Choroid plexus epithelial cell (primary cell): ENCODE measurements at regions not wholly inside any gene's neighbourhood (a gene's known extent, or its start where the extent isn't known, plus 50 kb on each side); places are given as distances from the start of the nearest gene placed in this dataset.

Experiments
- DNase-seq: peaks from one replicate; pipeline ENCODE4 v3.0.0-alpha.2; 2010; ENCODE audit warnings: low read depth
- H3K4me3 ChIP-seq: 2 replicates; pipeline ENCODE4 v1.5.1; 2011; ENCODE audit warnings: low read depth, mild to moderate bottlenecking, control low read depth, low read length, moderate library complexity
- TF ChIP-seq, protein P1 (sequence below): conservative IDR thresholded peaks from 2 replicates; pipeline ENCODE4 v1.5.1; 2011; ENCODE audit warnings: low read depth, mild to moderate bottlenecking, control low read depth, inconsistent platforms, low read length, moderate library complexity

DNA sequence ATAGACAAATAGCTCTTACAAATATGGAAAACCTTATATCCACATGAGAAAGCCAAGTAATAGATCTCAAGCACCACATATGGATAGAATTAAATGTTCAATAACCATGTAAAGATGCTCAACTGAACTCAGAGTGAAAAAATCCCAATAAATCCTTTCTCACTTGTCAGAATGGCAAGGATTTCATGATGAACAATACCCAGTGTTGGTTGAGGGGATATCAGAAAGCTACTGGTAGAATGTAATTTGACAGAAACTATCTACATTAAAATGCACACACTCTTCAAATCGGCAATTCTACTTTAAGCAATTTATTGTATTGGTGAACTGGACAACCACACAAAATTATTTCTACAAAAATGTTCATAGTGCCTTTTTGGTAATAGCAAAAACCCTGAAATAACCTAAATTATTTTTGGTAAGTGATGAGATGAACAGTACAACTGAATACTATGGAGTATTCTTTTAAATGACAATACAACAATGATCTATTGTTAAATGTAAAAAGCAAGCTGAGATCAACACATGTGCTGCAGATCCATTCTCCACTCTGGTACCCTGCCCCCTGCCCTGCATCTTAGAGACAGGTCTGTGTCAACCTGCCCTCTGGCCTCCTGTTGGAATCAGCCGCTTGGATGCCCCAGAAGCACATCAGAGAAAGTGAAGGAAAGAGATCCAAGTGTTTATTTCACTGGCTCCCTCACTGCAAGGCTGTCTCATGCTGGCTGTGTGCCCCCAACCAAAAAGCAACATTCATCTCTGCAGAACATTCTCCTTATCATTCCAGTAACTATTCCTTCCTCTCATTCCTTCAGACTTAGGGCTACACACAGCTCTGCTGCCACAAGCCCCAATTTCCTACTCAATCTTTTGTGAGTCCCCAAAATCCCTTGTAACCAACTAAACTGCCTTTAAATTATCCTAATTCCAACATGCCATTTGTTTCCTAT lies 442.5 kb downstream of the LRATD1 start:
- TF ChIP-seq, protein P1, sequence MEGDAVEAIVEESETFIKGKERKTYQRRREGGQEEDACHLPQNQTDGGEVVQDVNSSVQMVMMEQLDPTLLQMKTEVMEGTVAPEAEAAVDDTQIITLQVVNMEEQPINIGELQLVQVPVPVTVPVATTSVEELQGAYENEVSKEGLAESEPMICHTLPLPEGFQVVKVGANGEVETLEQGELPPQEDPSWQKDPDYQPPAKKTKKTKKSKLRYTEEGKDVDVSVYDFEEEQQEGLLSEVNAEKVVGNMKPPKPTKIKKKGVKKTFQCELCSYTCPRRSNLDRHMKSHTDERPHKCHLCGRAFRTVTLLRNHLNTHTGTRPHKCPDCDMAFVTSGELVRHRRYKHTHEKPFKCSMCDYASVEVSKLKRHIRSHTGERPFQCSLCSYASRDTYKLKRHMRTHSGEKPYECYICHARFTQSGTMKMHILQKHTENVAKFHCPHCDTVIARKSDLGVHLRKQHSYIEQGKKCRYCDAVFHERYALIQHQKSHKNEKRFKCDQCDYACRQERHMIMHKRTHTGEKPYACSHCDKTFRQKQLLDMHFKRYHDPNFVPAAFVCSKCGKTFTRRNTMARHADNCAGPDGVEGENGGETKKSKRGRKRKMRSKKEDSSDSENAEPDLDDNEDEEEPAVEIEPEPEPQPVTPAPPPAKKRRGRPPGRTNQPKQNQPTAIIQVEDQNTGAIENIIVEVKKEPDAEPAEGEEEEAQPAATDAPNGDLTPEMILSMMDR = no peak
- no peak overlapping the region for H3K4me3 ChIP-seq
- no peak for DNase-seq

GRCh38 chr2:15076668-15077067 lies 444.2 kb downstream of the LRATD1 start:
- TF ChIP-seq, protein P1 = no peak
- DNase-seq = no peak
- no peak overlapping the region for H3K4me3 ChIP-seq

DNA sequence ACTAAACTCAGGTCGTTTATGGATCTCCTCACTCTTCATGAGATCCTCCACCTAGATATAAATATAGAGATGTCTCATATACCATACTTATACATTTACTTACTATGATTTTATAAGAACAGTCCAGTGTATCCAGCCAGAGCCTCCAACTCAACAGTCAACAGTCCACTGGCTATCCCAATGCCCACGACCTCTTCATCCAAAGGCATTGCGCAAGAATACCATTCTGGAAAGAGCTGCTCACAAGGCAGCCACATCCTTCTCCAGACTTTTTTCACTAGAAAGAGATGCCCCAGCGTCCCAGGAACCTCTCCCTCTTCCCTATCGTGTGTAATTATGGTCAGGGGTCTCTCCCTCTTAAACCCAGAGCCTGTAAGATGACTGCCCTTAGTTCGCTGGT lies 448.8 kb downstream of the LRATD1 start:
- TF ChIP-seq, protein P1 = no peak
- no peak overlapping the region for H3K4me3 ChIP-seq
- no peak for DNase-seq

DNA sequence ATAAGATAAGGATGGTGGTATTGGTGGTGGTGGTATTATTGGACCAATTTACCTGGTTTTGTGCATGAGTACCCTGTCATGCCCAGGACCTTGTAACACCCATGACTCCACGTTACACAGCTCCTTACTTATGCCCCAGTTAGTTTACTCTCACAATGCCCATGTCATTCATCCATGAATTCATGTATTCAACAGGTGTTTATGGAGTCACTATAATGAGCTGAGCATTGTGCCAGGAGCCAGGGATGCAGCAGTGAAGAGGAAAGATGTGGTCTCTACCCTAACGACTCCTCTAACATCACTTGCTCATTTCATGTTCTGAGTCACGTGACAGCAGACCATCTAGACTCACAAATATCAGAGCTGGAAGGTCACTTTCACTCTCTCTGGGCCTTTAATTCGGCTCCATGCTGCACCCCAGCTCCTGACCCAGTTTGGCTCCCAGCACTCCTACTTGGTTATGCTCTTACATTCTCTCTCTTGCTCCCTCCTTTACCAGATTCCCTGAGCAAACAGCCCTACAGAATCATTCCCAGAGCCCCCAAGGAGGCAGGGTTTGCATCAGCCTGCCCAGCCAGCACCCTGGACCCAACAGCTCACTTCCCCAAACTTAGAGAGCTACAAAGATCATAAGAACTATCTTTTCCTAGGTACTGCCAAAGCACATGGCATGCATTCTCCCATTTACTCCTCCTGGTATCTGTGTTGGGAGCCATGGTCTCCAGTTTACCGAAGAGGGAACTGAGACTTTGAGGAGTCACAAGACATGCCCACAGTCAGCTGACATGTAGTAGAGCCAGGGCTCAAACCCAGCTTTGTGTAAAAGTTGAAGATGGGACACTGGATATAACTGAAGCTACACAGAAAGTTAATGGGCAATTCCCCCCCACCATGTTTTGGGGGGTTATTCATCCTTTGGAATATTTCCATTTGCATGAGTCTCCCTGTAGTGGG lies 449.9 kb downstream of the LRATD1 start:
- H3K4me3 ChIP-seq = no peak overlapping the region
- DNase-seq = no peak
- TF ChIP-seq, protein P1 = no peak

DNA sequence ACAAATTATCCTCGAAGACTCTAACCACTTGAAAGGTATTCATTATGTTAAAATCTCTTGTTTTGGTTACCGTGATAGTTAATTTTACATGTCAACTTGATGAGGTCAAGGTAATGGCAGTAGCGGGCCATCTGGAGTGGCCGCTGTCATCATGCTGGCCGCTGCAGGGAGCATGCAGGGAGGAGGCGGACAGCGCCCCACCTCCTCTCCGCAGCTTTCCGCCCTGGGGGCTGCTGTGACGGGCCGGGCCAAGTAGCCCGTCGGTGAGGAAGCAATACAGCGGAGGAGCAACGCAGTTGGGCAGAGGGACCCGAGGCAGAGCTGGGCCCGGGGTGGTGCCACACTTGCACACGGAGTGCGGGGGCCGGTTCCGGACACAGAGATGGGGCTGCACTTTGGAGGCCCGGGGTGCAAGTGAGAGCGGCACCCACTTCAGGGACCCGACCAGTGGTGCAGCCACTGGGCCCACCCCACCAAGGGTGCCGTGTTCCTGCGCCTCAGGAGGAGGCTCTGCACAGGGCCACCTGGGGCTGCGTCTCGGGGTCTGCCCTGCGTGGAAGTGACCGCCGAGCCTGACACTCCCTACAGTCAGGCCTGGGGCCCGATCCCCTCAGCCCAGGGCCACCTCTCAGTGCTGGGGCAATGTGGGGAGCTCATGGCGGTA lies 452.4 kb downstream of the LRATD1 start:
- TF ChIP-seq, protein P1 = no peak
- DNase-seq = no peak
- no peak overlapping the region for H3K4me3 ChIP-seq

DNA sequence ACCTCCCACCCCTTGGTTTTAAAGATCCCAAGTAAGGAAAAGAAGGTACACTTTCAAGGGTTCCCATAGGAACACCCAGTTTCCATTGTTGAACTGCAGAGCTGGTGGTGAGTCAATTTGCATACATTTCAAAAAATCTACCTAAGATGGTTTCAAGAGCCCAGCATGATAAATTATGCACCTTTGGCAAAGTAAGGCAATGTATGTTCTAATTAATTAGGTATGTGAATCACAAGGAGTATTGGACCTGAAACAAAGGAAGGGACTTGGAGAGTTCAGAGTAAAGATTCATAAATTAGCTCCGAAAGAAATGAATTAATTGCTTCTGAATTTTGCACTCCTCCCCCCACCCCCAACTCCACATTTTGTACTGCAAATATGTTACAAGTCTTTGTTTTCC lies 459.7 kb downstream of the LRATD1 start:
- TF ChIP-seq, protein P1 = no peak
- no peak for DNase-seq
- no peak overlapping the region for H3K4me3 ChIP-seq
